ENCODE measurements at regions not wholly inside any gene's neighbourhood (a gene's known extent, or its start where the extent isn't known, plus 50 kb on each side); places are given as distances from the start of the nearest gene placed in this dataset.

GRCh38 chr1:106907795-106908194, 148.7 kb upstream of the PRMT6 start:
- H3K4me3 ChIP-seq (replicated peaks; ENCODE audit: low read depth, low read length) = no peak overlapping the region
- no peak for TF ChIP-seq CTCF (IDR thresholded peaks at IDR 0.05; ENCODE audit: low read length, missing control alignments)
- DNase-seq (ENCODE audit: low read depth) = no peak

GRCh38 chr1:106908689-106909088, 147.8 kb upstream of the PRMT6 start:
- no peak overlapping the region for H3K4me3 ChIP-seq (replicated peaks; ENCODE audit: low read depth, low read length)
- DNase-seq (ENCODE audit: low read depth) = no peak
- TF ChIP-seq CTCF (IDR thresholded peaks at IDR 0.05; ENCODE audit: low read length, missing control alignments) = no peak

- H3K4me3 ChIP-seq (replicated peaks; ENCODE audit: low read depth, low read length) = no peak overlapping the region
- no peak for DNase-seq (ENCODE audit: low read depth)
- TF ChIP-seq CTCF (IDR thresholded peaks at IDR 0.05; ENCODE audit: low read length, missing control alignments) = no peak
These were observed 145.7 kb upstream of the PRMT6 start for GRCh38 chr1:106910798-106911197.

- no peak for DNase-seq (ENCODE audit: low read depth)
- TF ChIP-seq CTCF (IDR thresholded peaks at IDR 0.05; ENCODE audit: low read length, missing control alignments) = no peak
These were observed 144.3 kb upstream of the PRMT6 start for GRCh38 chr1:106912131-106912530.

GRCh38 chr1:106921186-106921585, 135.3 kb upstream of the PRMT6 start:
- peak; percentile 3 for DNase-seq (ENCODE audit: low read depth)
- TF ChIP-seq CTCF (IDR thresholded peaks at IDR 0.05; ENCODE audit: low read length, missing control alignments) = no peak
- H3K4me3 ChIP-seq (replicated peaks; ENCODE audit: low read depth, low read length) = no peak overlapping the region

More at GRCh38 chr1:106912131-106912530, 144.3 kb upstream of the PRMT6 start:
- H3K4me3 ChIP-seq (replicated peaks; ENCODE audit: low read depth, low read length) = no peak overlapping the region

- H3K4me3 ChIP-seq (replicated peaks; ENCODE audit: low read depth, low read length) = no peak overlapping the region
- DNase-seq (ENCODE audit: low read depth) = peak; percentile 10
- TF ChIP-seq CTCF (IDR thresholded peaks at IDR 0.05; ENCODE audit: low read length, missing control alignments) = no peak
These were observed 132.1 kb upstream of the PRMT6 start for GRCh38 chr1:106924360-106924759.

- H3K4me3 ChIP-seq (replicated peaks; ENCODE audit: low read depth, low read length) = no peak overlapping the region
- DNase-seq (ENCODE audit: low read depth) = no peak
- no peak for TF ChIP-seq CTCF (IDR thresholded peaks at IDR 0.05; ENCODE audit: low read length, missing control alignments)
These were observed 130.7 kb upstream of the PRMT6 start for GRCh38 chr1:106925750-106926149.
